Stimulated activated CD8-positive, alpha-beta memory T cell treated with anti-CD3 and anti-CD28 coated beads, Interleukin-4, amount 100 ng/mL, for 4 hours (primary cell): ENCODE measurements at regions not wholly inside any gene's neighbourhood (a gene's known extent, or its start where the extent isn't known, plus 50 kb on each side); places are given as distances from the start of the nearest gene placed in this dataset.

Experiments
- DNase-seq, 2 donors: peaks; one replicate each; pipeline ENCODE4 v3.0.0-alpha.2; 2020; ENCODE audit warnings: low read depth in 2 of 2, low spot score in 1 of 2

GRCh38 chr9:96089452-96090085 is 212.4 kb downstream of the HSD17B3 start:
- DNase-seq, result no peak

- DNase-seq, result no peak
Observed at GRCh38 chr9:96088510-96088909, 213.0 kb downstream of the ERCC6L2 start.

GRCh38 chr9:96087669-96088299 is 212.3 kb downstream of the ERCC6L2 start:
- DNase-seq, result no peak

- no peak for DNase-seq
Observed at GRCh38 chr9:96086936-96087571, 211.6 kb downstream of the ERCC6L2 start.

GRCh38 chr9:96085491-96086143 is 210.1 kb downstream of the ERCC6L2 start:
- DNase-seq, result no peak

GRCh38 chr9:96084331-96084734 is 208.8 kb downstream of the ERCC6L2 start:
- DNase-seq, result no peak

- no peak for DNase-seq
Observed at GRCh38 chr9:96082516-96083232, 207.2 kb downstream of the ERCC6L2 start.

- no peak for DNase-seq
Observed at GRCh38 chr9:96080364-96080763, 204.9 kb downstream of the ERCC6L2 start.

GRCh38 chr9:96079779-96080178 is 204.3 kb downstream of the ERCC6L2 start:
- DNase-seq, result no peak

GRCh38 chr9:96078897-96079490 is 203.5 kb downstream of the ERCC6L2 start:
- DNase-seq, result no peak

- no peak for DNase-seq
Observed at GRCh38 chr9:96075757-96076156, 200.3 kb downstream of the ERCC6L2 start.

- no peak for DNase-seq
Observed at GRCh38 chr9:96075111-96075510, 199.6 kb downstream of the ERCC6L2 start.

GRCh38 chr9:96073531-96074480 is 198.3 kb downstream of the ERCC6L2 start:
- no peak for DNase-seq

- no peak for DNase-seq
Observed at GRCh38 chr9:96072930-96073329, 197.4 kb downstream of the ERCC6L2 start.

- no peak for DNase-seq
Observed at GRCh38 chr9:96071815-96072124, 196.3 kb downstream of the ERCC6L2 start.

- DNase-seq, result no peak
Observed at GRCh38 chr9:96071076-96071814, 195.8 kb downstream of the ERCC6L2 start.

GRCh38 chr9:96069629-96070220 is 194.2 kb downstream of the ERCC6L2 start:
- no peak for DNase-seq

- DNase-seq, result no peak
Observed at GRCh38 chr9:96068511-96068910, 193.0 kb downstream of the ERCC6L2 start.

GRCh38 chr9:96067600-96067999 is 192.1 kb downstream of the ERCC6L2 start:
- DNase-seq, result no peak
